CD14-positive monocyte (primary cell): ENCODE measurements at regions not wholly inside any gene's neighbourhood (a gene's known extent, or its start where the extent isn't known, plus 50 kb on each side); places are given as distances from the start of the nearest gene placed in this dataset.
"Not testable (repeated sequence)": the region's sequence is repeated elsewhere in the genome, so short reads cannot be mapped to it uniquely, and the experiment has no call there.

ENCODE experiments used
- DNase-seq, 3 donors: peaks; one replicate each; pipeline ENCODE4 v3.0.0-alpha.2; 2011 to 2022
- H2AFZ ChIP-seq: 2 replicates; pipeline ENCODE4 v1.6.0; 2012; ENCODE audit warnings: mild to moderate bottlenecking, low read depth, low read length, inconsistent platforms; ENCODE audit not compliant: insufficient read depth, poor library complexity, severe bottlenecking
- H3K27ac ChIP-seq, 2 donors: 1 replicate in 1 of 2; 2 replicates in 1 of 2; pipeline ENCODE4 v1.5.1; 2012 to 2013; ENCODE audit warnings: low read length in 2 of 2, control low read depth in 1 of 2, inconsistent platforms in 1 of 2, low read depth in 1 of 2, mild to moderate bottlenecking in 1 of 2
- H3K27me3 ChIP-seq, 2 donors: one replicate each; pipeline versions ENCODE4 v1.6.0 to v1.6.1; 2011 to 2013; ENCODE audit warnings: low read length in 2 of 2; ENCODE audit not compliant: control insufficient read depth in 2 of 2, insufficient read depth in 2 of 2
- H3K36me3 ChIP-seq, 2 donors: replicated peaks in 1 of 2; 1 replicate in 1 of 2; 2 replicates in 1 of 2; pipeline versions ENCODE4 v1.5.1 to v1.6.1; 2012 to 2013; ENCODE audit warnings: low read length in 2 of 2, control low read depth in 1 of 2, inconsistent platforms in 1 of 2, mild to moderate bottlenecking in 1 of 2; ENCODE audit not compliant: insufficient read depth in 2 of 2, control insufficient read depth in 1 of 2
- H3K4me1 ChIP-seq, 2 donors: 1 replicate in 1 of 2; 2 replicates in 1 of 2; pipeline versions ENCODE4 v1.5.1 to v1.6.1; 2012 to 2013; ENCODE audit warnings: low read length in 2 of 2, control low read depth in 1 of 2, inconsistent platforms in 1 of 2, mild to moderate bottlenecking in 1 of 2, moderate library complexity in 1 of 2; ENCODE audit not compliant: insufficient read depth in 2 of 2, control insufficient read depth in 1 of 2
- H3K4me2 ChIP-seq: replicated peaks from 2 replicates; pipeline ENCODE3; 2012; ENCODE audit warnings: low read length, moderate library complexity, mild to moderate bottlenecking; ENCODE audit not compliant: poor library complexity, severe bottlenecking; ENCODE audit errors: extremely low read depth
- H3K4me3 ChIP-seq, 3 experiments: fragments of 200-600 bp in 1 of 3; sonication (generic) in 1 of 3; replicated peaks in 1 of 3; 1 replicate in 2 of 3; 2 replicates in 1 of 3; pipeline ENCODE4 v1.5.1; 2011 to 2013; ENCODE audit warnings: low read length in 3 of 3, mild to moderate bottlenecking in 3 of 3, control low read depth in 2 of 3, low read depth in 2 of 3, inconsistent platforms in 1 of 3, moderate library complexity in 1 of 3
- H3K79me2 ChIP-seq: 2 replicates; pipeline ENCODE4 v1.6.0; 2012; ENCODE audit warnings: mild to moderate bottlenecking, control low read depth, inconsistent platforms, low read length, moderate library complexity; ENCODE audit not compliant: insufficient read depth
- H3K9ac ChIP-seq: 2 replicates; pipeline ENCODE4 v1.6.0; 2017; ENCODE audit warnings: low read length, mild to moderate bottlenecking; ENCODE audit not compliant: insufficient read depth, poor library complexity, severe bottlenecking
- H3K9me3 ChIP-seq, 2 donors: replicated peaks in 1 of 2; 1 replicate in 1 of 2; 2 replicates in 1 of 2; pipeline versions ENCODE4 v1.5.1 to v1.6.1; 2012 to 2013; ENCODE audit warnings: low read length in 2 of 2, control low read depth in 1 of 2; ENCODE audit not compliant: control insufficient read depth in 1 of 2, insufficient read depth in 1 of 2
- H4K20me1 ChIP-seq: 2 replicates; pipeline ENCODE4 v1.6.0; 2012; ENCODE audit warnings: mild to moderate bottlenecking, low read length, control low read depth, moderate library complexity; ENCODE audit not compliant: insufficient read depth
- H3K27ac Mint-ChIP-seq, 7 donors: one replicate each; pipeline ENCODE4 v1.8.0; 2020; ENCODE audit warnings: mild to moderate bottlenecking in 7 of 7, mixed read lengths in 7 of 7, moderate library complexity in 6 of 7, inconsistent platforms in 2 of 7
- H3K27me3 Mint-ChIP-seq, 3 donors: one replicate each; pipeline ENCODE4 v1.8.0; 2021 to 2022; ENCODE audit warnings: low read depth in 3 of 3, mild to moderate bottlenecking in 3 of 3, mixed read lengths in 3 of 3, moderate library complexity in 3 of 3, inconsistent platforms in 1 of 3
- H3K36me3 Mint-ChIP-seq, 2 donors: one replicate each; pipeline ENCODE4 v1.8.0; 2020; ENCODE audit warnings: mixed read lengths in 2 of 2, inconsistent platforms in 1 of 2, mild to moderate bottlenecking in 1 of 2
- H3K4me1 Mint-ChIP-seq: one replicate; pipeline ENCODE4 v1.8.0; 2020; ENCODE audit warnings: mild to moderate bottlenecking, mixed read lengths
- H3K4me3 Mint-ChIP-seq, 2 donors: one replicate each; pipeline ENCODE4 v1.8.0; 2020; ENCODE audit warnings: mild to moderate bottlenecking in 2 of 2, mixed read lengths in 2 of 2, moderate library complexity in 1 of 2
- H3K9me3 Mint-ChIP-seq, 7 donors: one replicate each; pipeline ENCODE4 v1.8.0; 2020 to 2022; ENCODE audit warnings: mixed read lengths in 7 of 7, mild to moderate bottlenecking in 6 of 7, moderate library complexity in 6 of 7, inconsistent platforms in 2 of 7
- WGBS: methylation state at CpG from one replicate; pipeline ENCODE4 v1.1.5; 2013; ENCODE audit warnings: missing lambda C conversion rate; ENCODE audit not compliant: insufficient coverage; 5-methylcytosine and 5-hydroxymethylcytosine counted together
- intact Hi-C, 2 donors: fragments of 100-400 bp; cut with micrococcal nuclease; formaldehyde crosslinking; loops; one replicate each; pipeline versions ENCODE4 v1.15.0 to v1.15.1; 2023
- TF ChIP-seq, protein P1 (sequence below): fragments of 200-600 bp; IDR thresholded peaks from one replicate; pipeline ENCODE4 v1.8.0; 2022; ENCODE audit warnings: antibody characterized with exemption, mild to moderate bottlenecking

DNA sequence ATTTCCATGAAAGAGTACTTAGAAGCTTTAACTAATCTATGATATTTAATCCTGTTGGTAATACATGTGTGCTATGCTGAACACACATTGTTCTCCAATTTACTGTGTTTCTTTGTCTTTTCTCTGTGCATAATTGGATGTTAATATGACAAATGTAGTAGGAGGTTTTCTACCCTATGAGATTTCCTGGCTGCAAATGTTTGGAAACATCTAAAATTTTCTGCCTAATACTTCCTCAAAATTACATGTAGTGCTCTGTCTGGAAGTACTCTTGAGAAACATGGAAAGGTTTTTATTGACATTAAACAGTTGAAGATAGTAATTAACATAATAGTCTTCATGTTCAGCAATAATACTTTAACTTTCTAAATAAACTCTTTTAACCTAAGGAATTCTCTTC lies 213.0 kb downstream of the KITLG start:
- no peaks in the 10 kb centered on the region for H3K27me3 ChIP-seq
- intact Hi-C loops = no loop called here
- H3K9ac ChIP-seq = no peak overlapping the region
- no peak overlapping the region for H3K4me2 ChIP-seq
- no peaks in the 10 kb centered on the region for H3K4me1 ChIP-seq
- no peak overlapping the region for H2AFZ ChIP-seq
- H3K9me3 Mint-ChIP-seq = peaks cover 0 to 3% (median 1%) of the 10 kb centered on the region in 7 donors
- H3K4me3 ChIP-seq = no peak overlapping the region
- TF ChIP-seq, protein P1, sequence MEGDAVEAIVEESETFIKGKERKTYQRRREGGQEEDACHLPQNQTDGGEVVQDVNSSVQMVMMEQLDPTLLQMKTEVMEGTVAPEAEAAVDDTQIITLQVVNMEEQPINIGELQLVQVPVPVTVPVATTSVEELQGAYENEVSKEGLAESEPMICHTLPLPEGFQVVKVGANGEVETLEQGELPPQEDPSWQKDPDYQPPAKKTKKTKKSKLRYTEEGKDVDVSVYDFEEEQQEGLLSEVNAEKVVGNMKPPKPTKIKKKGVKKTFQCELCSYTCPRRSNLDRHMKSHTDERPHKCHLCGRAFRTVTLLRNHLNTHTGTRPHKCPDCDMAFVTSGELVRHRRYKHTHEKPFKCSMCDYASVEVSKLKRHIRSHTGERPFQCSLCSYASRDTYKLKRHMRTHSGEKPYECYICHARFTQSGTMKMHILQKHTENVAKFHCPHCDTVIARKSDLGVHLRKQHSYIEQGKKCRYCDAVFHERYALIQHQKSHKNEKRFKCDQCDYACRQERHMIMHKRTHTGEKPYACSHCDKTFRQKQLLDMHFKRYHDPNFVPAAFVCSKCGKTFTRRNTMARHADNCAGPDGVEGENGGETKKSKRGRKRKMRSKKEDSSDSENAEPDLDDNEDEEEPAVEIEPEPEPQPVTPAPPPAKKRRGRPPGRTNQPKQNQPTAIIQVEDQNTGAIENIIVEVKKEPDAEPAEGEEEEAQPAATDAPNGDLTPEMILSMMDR = no peak
- no peaks in the 10 kb centered on the region for H3K79me2 ChIP-seq
- no peaks in the 10 kb centered on the region for H3K36me3 Mint-ChIP-seq
- H4K20me1 ChIP-seq = no peaks in the 10 kb centered on the region
- H3K4me3 Mint-ChIP-seq = no peak overlapping the region
- no peaks in the 10 kb centered on the region for H3K36me3 ChIP-seq
- H3K27ac ChIP-seq = no peak overlapping the region
- DNase-seq = no peak
- no peaks in the 10 kb centered on the region for H3K9me3 ChIP-seq
- no peaks in the 10 kb centered on the region for H3K4me1 Mint-ChIP-seq
- no peak overlapping the region for H3K27ac Mint-ChIP-seq
- H3K27me3 Mint-ChIP-seq = peaks cover 3 to 4% (median 3%) of the 10 kb centered on the region in 3 donors

DNA sequence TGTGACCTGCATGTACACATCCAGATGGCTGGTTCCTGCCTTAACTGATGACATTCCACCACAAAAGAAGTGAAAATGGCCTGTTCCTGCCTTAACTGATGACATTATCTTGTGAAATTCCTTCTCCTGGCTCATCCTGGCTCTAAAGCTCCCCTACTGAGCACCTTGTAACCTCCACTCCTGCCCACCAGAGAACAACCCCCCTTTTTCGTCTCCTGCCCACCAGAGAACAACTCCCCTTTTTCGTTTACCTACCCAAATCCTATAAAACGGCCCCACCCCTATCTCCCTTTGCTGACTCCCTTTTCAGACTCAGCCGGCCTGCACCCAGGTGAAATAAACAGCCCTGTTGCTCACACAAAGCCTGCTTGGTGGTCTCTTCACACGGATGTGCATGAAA lies 212.2 kb downstream of the KITLG start:
- H3K9ac ChIP-seq, H3K4me3 Mint-ChIP-seq, H3K27me3 ChIP-seq, H3K79me2 ChIP-seq, H3K4me2 ChIP-seq, H3K27ac Mint-ChIP-seq, H3K27me3 Mint-ChIP-seq, DNase-seq, H3K4me1 Mint-ChIP-seq, intact Hi-C loops, H3K9me3 Mint-ChIP-seq, H4K20me1 ChIP-seq, H3K36me3 Mint-ChIP-seq, H3K4me1 ChIP-seq, H3K4me3 ChIP-seq, H2AFZ ChIP-seq, H3K9me3 ChIP-seq, H3K36me3 ChIP-seq, H3K27ac ChIP-seq: not testable (repeated sequence)
- whole genome bisulfite sequencing = 95% methylated on average over 4 of the region's 5 CpGs
